ENCODE measurements at regions not wholly inside any gene's neighbourhood (a gene's known extent, or its start where the extent isn't known, plus 50 kb on each side); places are given as distances from the start of the nearest gene placed in this dataset.

DNA sequence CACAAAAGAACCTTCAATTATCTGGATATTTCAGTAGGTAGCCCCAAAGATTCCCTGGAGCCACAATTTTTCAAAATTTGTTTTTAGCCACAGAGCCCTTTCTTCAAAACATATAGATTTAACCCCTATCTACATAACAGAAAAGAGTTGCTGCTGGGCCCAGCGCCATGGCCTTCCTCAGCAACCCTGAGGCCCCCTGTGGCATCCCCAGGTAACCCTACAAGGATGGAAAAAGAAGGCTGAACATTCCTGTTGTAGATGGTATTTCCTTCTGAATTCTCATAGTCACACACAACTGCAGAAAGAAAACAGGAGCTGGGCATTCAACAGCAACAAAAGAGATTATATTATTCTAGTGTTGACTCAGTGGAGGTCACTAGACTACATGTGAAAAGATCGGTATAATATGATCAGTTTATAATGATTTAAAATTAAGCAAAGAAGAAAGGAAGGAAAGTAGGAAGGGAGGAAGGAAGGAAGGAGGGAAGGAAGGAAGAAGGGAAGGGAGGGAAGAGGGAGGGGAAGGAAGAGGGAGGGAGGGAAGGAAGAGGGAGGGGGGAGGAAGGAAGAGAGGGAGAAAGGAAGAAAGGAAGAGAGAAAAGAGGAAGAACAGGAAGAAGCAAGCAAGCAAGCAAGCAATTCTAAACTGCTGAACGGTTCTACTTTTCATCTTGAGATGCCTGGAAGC, 342.5 kb upstream of the NR2F2 start:
- in situ Hi-C loops (cut with MboI; ENCODE audit: low sequenced_read_pairs, unreplicated experiment), result no loop called here
- no peak for DNase-seq (ENCODE audit: low spot score)
- TF ChIP-seq, protein P1, sequence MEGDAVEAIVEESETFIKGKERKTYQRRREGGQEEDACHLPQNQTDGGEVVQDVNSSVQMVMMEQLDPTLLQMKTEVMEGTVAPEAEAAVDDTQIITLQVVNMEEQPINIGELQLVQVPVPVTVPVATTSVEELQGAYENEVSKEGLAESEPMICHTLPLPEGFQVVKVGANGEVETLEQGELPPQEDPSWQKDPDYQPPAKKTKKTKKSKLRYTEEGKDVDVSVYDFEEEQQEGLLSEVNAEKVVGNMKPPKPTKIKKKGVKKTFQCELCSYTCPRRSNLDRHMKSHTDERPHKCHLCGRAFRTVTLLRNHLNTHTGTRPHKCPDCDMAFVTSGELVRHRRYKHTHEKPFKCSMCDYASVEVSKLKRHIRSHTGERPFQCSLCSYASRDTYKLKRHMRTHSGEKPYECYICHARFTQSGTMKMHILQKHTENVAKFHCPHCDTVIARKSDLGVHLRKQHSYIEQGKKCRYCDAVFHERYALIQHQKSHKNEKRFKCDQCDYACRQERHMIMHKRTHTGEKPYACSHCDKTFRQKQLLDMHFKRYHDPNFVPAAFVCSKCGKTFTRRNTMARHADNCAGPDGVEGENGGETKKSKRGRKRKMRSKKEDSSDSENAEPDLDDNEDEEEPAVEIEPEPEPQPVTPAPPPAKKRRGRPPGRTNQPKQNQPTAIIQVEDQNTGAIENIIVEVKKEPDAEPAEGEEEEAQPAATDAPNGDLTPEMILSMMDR (IDR thresholded peaks at IDR 0.05; ENCODE audit: borderline replicate concordance, control extremely low read depth, extremely low read depth, insufficient read depth, missing control alignments), result no peak

DNA sequence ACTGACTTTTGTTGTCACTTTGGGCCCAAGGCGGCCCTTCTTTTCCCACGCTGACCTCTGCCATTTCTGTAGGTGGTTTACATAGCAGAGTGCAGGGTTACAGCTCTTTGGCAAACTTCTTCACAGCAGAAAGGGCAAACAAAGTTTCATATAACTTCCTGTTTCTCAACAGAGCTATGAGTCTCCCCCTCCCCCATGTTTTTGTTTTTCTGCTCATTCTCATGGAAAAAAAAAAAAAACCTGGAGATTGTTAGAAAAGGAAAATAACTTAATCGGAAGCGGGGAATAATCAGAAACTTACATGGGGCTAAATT, 342.0 kb upstream of the NR2F2 start:
- TF ChIP-seq, protein P1 (IDR thresholded peaks at IDR 0.05; ENCODE audit: borderline replicate concordance, control extremely low read depth, extremely low read depth, insufficient read depth, missing control alignments), result no peak
- in situ Hi-C loops (cut with MboI; ENCODE audit: low sequenced_read_pairs, unreplicated experiment), result no loop called here
- no peak for DNase-seq (ENCODE audit: low spot score)

DNA sequence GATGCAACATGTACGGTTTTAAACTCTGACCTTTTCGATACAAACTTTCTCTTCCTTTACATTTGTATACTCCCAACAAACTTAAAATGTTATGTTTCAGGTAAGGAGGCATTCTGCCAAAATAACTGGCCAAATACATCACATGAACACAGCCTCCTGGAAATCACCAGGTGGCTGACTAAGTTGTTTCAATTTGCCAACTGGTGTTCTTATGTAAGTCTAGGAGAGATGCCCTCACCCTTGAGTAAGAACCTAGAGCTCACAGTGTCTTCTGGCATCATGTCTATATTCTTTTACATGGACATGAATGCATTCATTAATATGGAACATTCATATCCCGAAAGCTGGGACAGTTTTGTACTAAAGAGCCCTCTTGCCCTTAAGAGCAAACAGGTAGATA, 341.1 kb upstream of the NR2F2 start:
- DNase-seq (ENCODE audit: low spot score), result no peak
- in situ Hi-C loops (cut with MboI; ENCODE audit: low sequenced_read_pairs, unreplicated experiment), result no loop called here
- TF ChIP-seq, protein P1 (IDR thresholded peaks at IDR 0.05; ENCODE audit: borderline replicate concordance, control extremely low read depth, extremely low read depth, insufficient read depth, missing control alignments), result no peak

DNA sequence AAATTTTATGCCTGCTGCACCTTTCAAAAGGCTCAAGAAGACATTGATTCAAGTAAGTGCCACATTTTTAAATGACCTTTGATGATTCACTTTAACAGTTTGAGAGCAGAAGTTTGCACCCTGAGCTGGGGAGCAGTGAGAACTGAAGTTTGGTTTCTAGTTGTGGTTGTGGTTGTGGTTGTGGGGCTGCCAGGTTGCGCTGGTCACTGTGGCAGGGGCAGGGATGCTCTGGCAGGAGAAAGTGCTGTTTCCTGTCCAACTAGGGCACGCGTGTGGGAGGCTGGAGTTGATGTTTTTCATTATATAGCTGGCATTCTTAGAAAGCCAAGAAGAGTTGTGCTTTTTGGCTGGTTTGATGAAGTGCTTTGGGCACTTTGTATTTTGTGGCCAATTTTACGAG, 339.7 kb upstream of the NR2F2 start:
- in situ Hi-C loops (cut with MboI; ENCODE audit: low sequenced_read_pairs, unreplicated experiment), result no loop called here
- DNase-seq (ENCODE audit: low spot score), result no peak
- TF ChIP-seq, protein P1 (IDR thresholded peaks at IDR 0.05; ENCODE audit: borderline replicate concordance, control extremely low read depth, extremely low read depth, insufficient read depth, missing control alignments), result no peak

DNA sequence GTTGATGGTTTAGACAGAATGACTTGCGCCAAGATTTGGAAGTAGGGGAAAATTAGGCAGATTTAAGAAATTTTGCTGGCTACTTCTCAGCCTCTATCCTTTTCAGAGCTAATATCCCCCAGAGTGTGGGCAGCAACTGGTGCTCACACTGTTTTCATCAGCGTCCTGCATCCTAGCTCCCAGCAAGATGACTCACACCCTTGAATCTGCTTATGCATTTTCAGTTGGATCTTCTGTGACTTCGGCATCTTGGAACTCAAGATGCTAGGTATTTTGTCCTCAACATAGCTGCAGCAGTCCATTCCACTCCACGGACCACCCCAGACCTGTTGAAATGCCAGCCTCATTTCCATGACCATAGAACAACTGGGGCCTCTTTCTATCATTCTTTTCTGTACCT, 336.1 kb upstream of the NR2F2 start:
- TF ChIP-seq, protein P1 (IDR thresholded peaks at IDR 0.05; ENCODE audit: borderline replicate concordance, control extremely low read depth, extremely low read depth, insufficient read depth, missing control alignments), result no peak
- no peak for DNase-seq (ENCODE audit: low spot score)
- in situ Hi-C loops (cut with MboI; ENCODE audit: low sequenced_read_pairs, unreplicated experiment), result no loop called here

DNA sequence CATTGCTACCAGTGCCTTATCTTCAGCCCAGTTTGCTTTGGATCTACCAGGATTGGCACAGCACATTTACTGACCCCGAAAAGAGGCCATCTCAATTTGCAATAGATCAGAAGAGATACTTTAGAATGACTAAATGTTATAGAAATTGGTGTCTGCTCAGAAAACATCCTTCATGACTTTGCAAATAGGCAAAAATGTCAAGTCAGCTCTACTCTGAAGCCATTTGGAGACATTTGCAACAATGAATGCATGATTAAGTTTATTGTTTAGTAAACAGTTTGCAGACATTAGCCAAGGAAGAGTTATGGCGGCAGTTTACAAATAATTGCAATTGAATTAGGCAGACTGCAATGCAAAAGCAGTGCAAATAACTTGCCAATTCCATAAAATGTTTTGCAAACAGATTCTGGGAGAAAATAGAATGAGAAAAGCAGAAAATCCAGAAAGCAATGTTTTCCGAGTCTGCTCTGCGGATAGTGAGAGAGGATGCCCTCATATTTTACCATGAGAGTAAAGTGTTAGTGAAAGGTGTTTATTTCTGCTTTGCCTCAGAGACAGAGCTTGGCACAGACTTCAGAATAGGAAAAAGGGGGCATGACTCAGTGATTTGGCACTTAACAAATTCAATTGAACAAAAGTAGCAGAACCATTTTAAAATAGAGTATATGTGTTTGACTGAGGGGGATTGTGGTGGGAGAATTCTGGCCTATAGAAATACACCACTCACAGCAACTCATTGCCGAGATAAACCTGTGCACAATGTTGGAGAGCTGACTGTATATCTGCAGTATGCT, 334.9 kb upstream of the NR2F2 start:
- in situ Hi-C loops (cut with MboI; ENCODE audit: low sequenced_read_pairs, unreplicated experiment), result no loop called here
- TF ChIP-seq, protein P1 (IDR thresholded peaks at IDR 0.05; ENCODE audit: borderline replicate concordance, control extremely low read depth, extremely low read depth, insufficient read depth, missing control alignments), result no peak
- DNase-seq (ENCODE audit: low spot score), result no peak
